ENCODE measurements at regions not wholly inside any gene's neighbourhood (a gene's known extent, or its start where the extent isn't known, plus 50 kb on each side); places are given as distances from the start of the nearest gene placed in this dataset.

GRCh38 chr2:163990541-163990940, 254.7 kb upstream of the FIGN start:
- Histone ChIP-seq H3K9ac (ENCODE audit: insufficient read length, low read depth) (no peak overlapping the region), H3K36me3 (ENCODE audit: insufficient read depth, insufficient read length, low read length) (no peaks in the 10 kb centered on the region), H3K27me3 (ENCODE audit: insufficient read depth, insufficient read length) (no peaks in the 10 kb centered on the region), H3K9me3 (ENCODE audit: insufficient read depth, low read length) (no peaks in the 10 kb centered on the region), H3K4me3 (ENCODE audit: insufficient read length, low read depth) (no peak overlapping the region), H3K4me1 (ENCODE audit: insufficient read depth, insufficient read length) (no peaks in the 10 kb centered on the region)
- TF ChIP-seq YY1 (IDR thresholded peaks at IDR 0.05; ENCODE audit: insufficient read depth, insufficient read length) (no peak), SUZ12 (IDR thresholded peaks at IDR 0.05; ENCODE audit: extremely low read depth, insufficient read depth, insufficient read length) (no peak), ZNF274 (IDR thresholded peaks at IDR 0.05; ENCODE audit: low read depth, low read length) (no peak)
- DNase-seq (ENCODE audit: low read depth, low spot score) = no peak

DNA sequence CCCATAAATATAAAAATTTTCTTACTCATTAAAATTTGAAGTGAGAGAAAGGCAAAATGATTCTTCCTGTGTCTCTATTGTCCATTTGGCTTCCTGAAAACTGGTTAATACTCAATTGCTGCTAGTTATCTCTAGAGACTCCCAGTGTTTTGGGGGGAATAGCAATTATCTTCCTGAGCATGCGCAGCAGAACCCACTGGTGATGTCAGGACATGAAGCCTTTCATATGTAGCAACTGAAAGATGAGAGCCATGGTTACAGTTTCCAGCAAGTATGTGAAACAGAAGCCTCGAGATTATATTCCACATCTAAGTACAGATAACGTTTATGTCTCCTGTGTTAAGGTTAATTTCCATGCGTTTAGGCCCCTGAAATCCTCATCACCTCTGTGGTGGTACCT, 254.3 kb upstream of the FIGN start:
- TF ChIP-seq YY1 (IDR thresholded peaks at IDR 0.05; ENCODE audit: insufficient read depth, insufficient read length) = no peak
- no peak for TF ChIP-seq ZNF274 (IDR thresholded peaks at IDR 0.05; ENCODE audit: low read depth, low read length)
- no peak for TF ChIP-seq SUZ12 (IDR thresholded peaks at IDR 0.05; ENCODE audit: extremely low read depth, insufficient read depth, insufficient read length)
- no peak for DNase-seq (ENCODE audit: low read depth, low spot score)
- Histone ChIP-seq H3K36me3 (ENCODE audit: insufficient read depth, insufficient read length, low read length) (no peaks in the 10 kb centered on the region), H3K4me3 (ENCODE audit: insufficient read length, low read depth) (no peak overlapping the region), H3K27me3 (ENCODE audit: insufficient read depth, insufficient read length) (no peaks in the 10 kb centered on the region), H3K9ac (ENCODE audit: insufficient read length, low read depth) (no peak overlapping the region), H3K9me3 (ENCODE audit: insufficient read depth, low read length) (no peaks in the 10 kb centered on the region), H3K4me1 (ENCODE audit: insufficient read depth, insufficient read length) (no peaks in the 10 kb centered on the region)

- TF ChIP-seq YY1 (IDR thresholded peaks at IDR 0.05; ENCODE audit: insufficient read depth, insufficient read length) = no peak
- TF ChIP-seq ZNF274 (IDR thresholded peaks at IDR 0.05; ENCODE audit: low read depth, low read length) = no peak
- no peak for TF ChIP-seq SUZ12 (IDR thresholded peaks at IDR 0.05; ENCODE audit: extremely low read depth, insufficient read depth, insufficient read length)
- Histone ChIP-seq H3K27me3 (ENCODE audit: insufficient read depth, insufficient read length) (no peaks in the 10 kb centered on the region), H3K9me3 (ENCODE audit: insufficient read depth, low read length) (no peaks in the 10 kb centered on the region), H3K4me1 (ENCODE audit: insufficient read depth, insufficient read length) (no peaks in the 10 kb centered on the region), H3K36me3 (ENCODE audit: insufficient read depth, insufficient read length, low read length) (no peaks in the 10 kb centered on the region), H3K9ac (ENCODE audit: insufficient read length, low read depth) (no peak overlapping the region), H3K4me3 (ENCODE audit: insufficient read length, low read depth) (no peak overlapping the region)
- DNase-seq (ENCODE audit: low read depth, low spot score) = no peak
These were observed 251.6 kb upstream of the FIGN start for GRCh38 chr2:163987175-163987940.

DNA sequence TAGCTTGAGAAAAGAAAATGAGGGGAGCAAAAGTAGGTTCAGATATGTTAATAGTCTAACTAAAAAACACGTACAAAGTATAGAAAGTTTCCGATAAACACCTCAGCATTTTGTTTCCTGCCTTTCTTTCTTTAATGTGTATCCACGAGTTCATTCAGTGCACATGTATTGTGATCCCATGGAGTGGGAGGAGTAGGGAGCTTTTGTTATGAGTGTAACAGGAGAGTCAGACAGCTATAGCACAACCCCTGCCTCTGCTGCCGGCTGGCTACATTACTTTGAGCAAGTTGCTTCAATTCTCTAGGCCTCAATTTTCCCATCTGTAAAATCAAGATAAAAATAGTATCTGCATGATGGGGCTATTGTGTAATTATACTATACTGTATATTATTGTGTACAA, 249.2 kb upstream of the FIGN start:
- no peaks in the 10 kb centered on the region for H3K9me3 ChIP-seq (ENCODE audit: insufficient read depth, low read length)
- H3K4me3 ChIP-seq (ENCODE audit: insufficient read length, low read depth) = no peak overlapping the region
- DNase-seq (ENCODE audit: low read depth, low spot score) = no peak
- TF ChIP-seq SUZ12 (IDR thresholded peaks at IDR 0.05; ENCODE audit: extremely low read depth, insufficient read depth, insufficient read length) = no peak
- no peak for TF ChIP-seq ZNF274 (IDR thresholded peaks at IDR 0.05; ENCODE audit: low read depth, low read length)
- no peak for TF ChIP-seq YY1 (IDR thresholded peaks at IDR 0.05; ENCODE audit: insufficient read depth, insufficient read length)
- H3K27me3 ChIP-seq (ENCODE audit: insufficient read depth, insufficient read length) = no peaks in the 10 kb centered on the region
- H3K36me3 ChIP-seq (ENCODE audit: insufficient read depth, insufficient read length, low read length) = no peaks in the 10 kb centered on the region
- H3K9ac ChIP-seq (ENCODE audit: insufficient read length, low read depth) = no peak overlapping the region
- H3K4me1 ChIP-seq (ENCODE audit: insufficient read depth, insufficient read length) = no peaks in the 10 kb centered on the region

DNA sequence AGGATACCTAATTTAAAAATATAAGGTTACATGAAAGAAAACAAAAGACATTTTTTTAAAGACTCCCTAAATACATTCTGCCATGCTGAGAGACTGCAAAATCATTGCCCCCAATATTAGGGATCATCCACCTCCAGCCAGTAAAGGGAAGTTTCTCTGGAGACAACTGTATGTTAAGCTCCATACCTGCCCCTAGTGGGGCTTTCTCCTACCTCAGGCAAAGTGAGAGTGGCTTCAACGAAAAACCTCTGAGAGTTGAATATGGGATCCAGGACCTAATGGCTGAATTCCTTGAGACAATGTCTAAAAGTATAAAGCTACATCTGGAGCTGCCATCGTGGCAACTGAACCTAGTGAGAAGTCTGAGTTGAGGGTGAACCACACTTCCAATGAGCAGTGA, 248.1 kb upstream of the FIGN start:
- TF ChIP-seq YY1 (IDR thresholded peaks at IDR 0.05; ENCODE audit: insufficient read depth, insufficient read length) (no peak), SUZ12 (IDR thresholded peaks at IDR 0.05; ENCODE audit: extremely low read depth, insufficient read depth, insufficient read length) (no peak), ZNF274 (IDR thresholded peaks at IDR 0.05; ENCODE audit: low read depth, low read length) (no peak)

GRCh38 chr2:163982938-163983337, 247.1 kb upstream of the FIGN start:
- TF ChIP-seq YY1 (IDR thresholded peaks at IDR 0.05; ENCODE audit: insufficient read depth, insufficient read length) (no peak), ZNF274 (IDR thresholded peaks at IDR 0.05; ENCODE audit: low read depth, low read length) (no peak), SUZ12 (IDR thresholded peaks at IDR 0.05; ENCODE audit: extremely low read depth, insufficient read depth, insufficient read length) (no peak)
- no peaks in the 10 kb centered on the region for H3K4me1 ChIP-seq (ENCODE audit: insufficient read depth, insufficient read length)
- DNase-seq (ENCODE audit: low read depth, low spot score) = no peak
- H3K9ac ChIP-seq (ENCODE audit: insufficient read length, low read depth) = no peak overlapping the region
- H3K9me3 ChIP-seq (ENCODE audit: insufficient read depth, low read length) = no peaks in the 10 kb centered on the region
- no peak overlapping the region for H3K4me3 ChIP-seq (ENCODE audit: insufficient read length, low read depth)
- no peaks in the 10 kb centered on the region for H3K36me3 ChIP-seq (ENCODE audit: insufficient read depth, insufficient read length, low read length)
- H3K27me3 ChIP-seq (ENCODE audit: insufficient read depth, insufficient read length) = no peaks in the 10 kb centered on the region

More for the DNA sequence above, 248.1 kb upstream of the FIGN start:
- H3K4me3 ChIP-seq (ENCODE audit: insufficient read length, low read depth) = no peak overlapping the region
- H3K4me1 ChIP-seq (ENCODE audit: insufficient read depth, insufficient read length) = no peaks in the 10 kb centered on the region
- no peaks in the 10 kb centered on the region for H3K27me3 ChIP-seq (ENCODE audit: insufficient read depth, insufficient read length)
- no peak for DNase-seq (ENCODE audit: low read depth, low spot score)
- H3K9ac ChIP-seq (ENCODE audit: insufficient read length, low read depth) = no peak overlapping the region
- H3K36me3 ChIP-seq (ENCODE audit: insufficient read depth, insufficient read length, low read length) = no peaks in the 10 kb centered on the region
- no peaks in the 10 kb centered on the region for H3K9me3 ChIP-seq (ENCODE audit: insufficient read depth, low read length)

DNA sequence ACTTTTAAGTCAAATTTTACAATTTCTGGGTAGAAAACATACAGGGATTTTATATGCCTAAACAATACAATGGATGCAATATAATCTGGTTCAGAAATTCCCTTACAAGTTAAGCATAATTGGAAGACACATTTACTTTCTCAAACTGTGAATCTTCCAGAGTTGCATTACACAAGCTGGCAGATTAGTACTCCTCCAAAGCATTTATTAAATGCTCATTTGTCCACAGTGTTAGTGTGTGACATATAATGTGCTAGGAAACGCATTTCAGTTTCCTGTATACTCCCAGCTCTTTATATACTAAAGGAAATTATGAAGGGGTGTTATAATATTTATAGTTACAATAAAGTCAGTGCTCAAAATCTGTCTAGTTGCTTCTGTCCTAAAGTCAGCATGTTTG, 239.0 kb upstream of the FIGN start:
- no peak for DNase-seq (ENCODE audit: low read depth, low spot score)
- no peaks in the 10 kb centered on the region for H3K36me3 ChIP-seq (ENCODE audit: insufficient read depth, insufficient read length, low read length)

More for the DNA sequence above, 239.0 kb upstream of the FIGN start:
- Histone ChIP-seq H3K4me1 (ENCODE audit: insufficient read depth, insufficient read length) (no peaks in the 10 kb centered on the region), H3K4me3 (ENCODE audit: insufficient read length, low read depth) (no peak overlapping the region), H3K27me3 (ENCODE audit: insufficient read depth, insufficient read length) (no peaks in the 10 kb centered on the region), H3K9me3 (ENCODE audit: insufficient read depth, low read length) (no peaks in the 10 kb centered on the region), H3K9ac (ENCODE audit: insufficient read length, low read depth) (no peak overlapping the region)
- TF ChIP-seq SUZ12 (IDR thresholded peaks at IDR 0.05; ENCODE audit: extremely low read depth, insufficient read depth, insufficient read length) = no peak
- no peak for TF ChIP-seq YY1 (IDR thresholded peaks at IDR 0.05; ENCODE audit: insufficient read depth, insufficient read length)
- no peak for TF ChIP-seq ZNF274 (IDR thresholded peaks at IDR 0.05; ENCODE audit: low read depth, low read length)

Measured in NT2/D1 (cell line).